ENCODE measurements at regions not wholly inside any gene's neighbourhood (a gene's known extent, or its start where the extent isn't known, plus 50 kb on each side); places are given as distances from the start of the nearest gene placed in this dataset.

GRCh38 chr21:28671549-28672195 lies 321.0 kb downstream of the LTN1 start:
- no peak overlapping the region for H3K27ac Mint-ChIP-seq
- H3K4me3 Mint-ChIP-seq = no peak overlapping the region
- H3K27me3 Mint-ChIP-seq (ENCODE audit: low read depth) = no peaks in the 10 kb centered on the region

DNA sequence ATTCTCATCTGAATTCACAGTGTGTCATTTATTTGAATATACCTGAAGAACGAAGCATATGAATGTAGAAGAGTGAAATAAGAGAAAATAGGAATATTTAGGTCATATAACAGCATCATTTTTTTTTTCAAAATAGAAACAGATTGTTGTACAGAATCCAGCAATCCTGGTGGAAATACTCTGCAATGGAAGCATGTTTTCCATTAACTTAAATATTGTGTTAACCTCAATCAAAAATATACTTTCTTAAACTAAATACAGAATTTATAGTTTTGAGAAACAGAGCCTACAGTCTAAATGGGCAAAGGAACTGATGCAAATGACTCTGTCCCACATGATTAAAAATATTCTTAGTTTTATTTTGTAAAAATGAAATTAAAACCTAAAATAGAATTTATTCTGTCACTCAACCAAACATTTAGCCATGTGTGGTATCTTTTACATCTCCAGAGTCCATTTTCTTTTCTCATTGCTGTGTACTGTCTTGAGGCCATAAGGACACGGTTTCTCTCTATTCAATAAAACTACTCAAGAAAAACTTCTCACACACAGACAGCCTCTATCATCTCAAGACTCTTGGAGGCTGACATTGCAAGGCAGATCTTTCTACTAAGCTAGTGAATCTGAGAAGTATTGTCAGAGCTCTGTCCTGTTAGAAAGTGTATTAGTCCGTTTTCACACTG lies 322.6 kb downstream of the LTN1 start:
- H3K27ac Mint-ChIP-seq = no peak overlapping the region
- no peaks in the 10 kb centered on the region for H3K4me1 Mint-ChIP-seq
- H3K27me3 Mint-ChIP-seq (ENCODE audit: low read depth) = no peaks in the 10 kb centered on the region
- H3K36me3 Mint-ChIP-seq (ENCODE audit: low read depth) = no peaks in the 10 kb centered on the region
- no peaks in the 10 kb centered on the region for H3K9me3 Mint-ChIP-seq
- TF ChIP-seq CTCF (IDR thresholded peaks at IDR 0.05; ENCODE audit: unreplicated experiment in 3 of 3) = no peak
- no peak overlapping the region for H3K4me3 Mint-ChIP-seq

More at GRCh38 chr21:28671549-28672195, 321.0 kb downstream of the LTN1 start:
- peaks cover 4% of the 10 kb centered on the region for H3K9me3 Mint-ChIP-seq
- TF ChIP-seq CTCF (IDR thresholded peaks at IDR 0.05; ENCODE audit: unreplicated experiment in 3 of 3) = no peak
- no peaks in the 10 kb centered on the region for H3K4me1 Mint-ChIP-seq
- H3K36me3 Mint-ChIP-seq (ENCODE audit: low read depth) = no peaks in the 10 kb centered on the region

GRCh38 chr21:28669321-28669720 lies 323.4 kb downstream of the LTN1 start:
- no peaks in the 10 kb centered on the region for H3K36me3 Mint-ChIP-seq (ENCODE audit: low read depth)
- no peak overlapping the region for H3K27ac Mint-ChIP-seq
- no peaks in the 10 kb centered on the region for H3K27me3 Mint-ChIP-seq (ENCODE audit: low read depth)
- H3K4me1 Mint-ChIP-seq = no peaks in the 10 kb centered on the region
- no peak for TF ChIP-seq CTCF (IDR thresholded peaks at IDR 0.05; ENCODE audit: unreplicated experiment in 3 of 3)
- H3K4me3 Mint-ChIP-seq = no peak overlapping the region
- H3K9me3 Mint-ChIP-seq = peaks cover 2% of the 10 kb centered on the region

GRCh38 chr21:28663754-28664153 lies 328.9 kb downstream of the LTN1 start:
- Mint-ChIP-seq H3K36me3 (ENCODE audit: low read depth) (no peaks in the 10 kb centered on the region), H3K27me3 (ENCODE audit: low read depth) (no peaks in the 10 kb centered on the region), H3K27ac (no peak overlapping the region), H3K4me3 (no peak overlapping the region), H3K4me1 (no peaks in the 10 kb centered on the region), H3K9me3 (peaks cover 2% of the 10 kb centered on the region)
- no peak for TF ChIP-seq CTCF (IDR thresholded peaks at IDR 0.05; ENCODE audit: unreplicated experiment in 3 of 3)

GRCh38 chr21:28663111-28663693 lies 329.5 kb downstream of the LTN1 start:
- peaks cover 2% of the 10 kb centered on the region for H3K9me3 Mint-ChIP-seq
- no peaks in the 10 kb centered on the region for H3K27me3 Mint-ChIP-seq (ENCODE audit: low read depth)
- H3K36me3 Mint-ChIP-seq (ENCODE audit: low read depth) = no peaks in the 10 kb centered on the region
- no peak overlapping the region for H3K4me3 Mint-ChIP-seq
- no peak for TF ChIP-seq CTCF (IDR thresholded peaks at IDR 0.05; ENCODE audit: unreplicated experiment in 3 of 3)
- H3K4me1 Mint-ChIP-seq = no peaks in the 10 kb centered on the region
- no peak overlapping the region for H3K27ac Mint-ChIP-seq

All from nephron (organoid).